Mesothelial cell of epicardium (in vitro differentiated cells): ENCODE measurements at regions not wholly inside any gene's neighbourhood (a gene's known extent, or its start where the extent isn't known, plus 50 kb on each side); places are given as distances from the start of the nearest gene placed in this dataset.
"Not testable (repeated sequence)": the region's sequence is repeated elsewhere in the genome, so short reads cannot be mapped to it uniquely, and the experiment has no call there.

Experiments used
- DNase-seq, 2 experiments: peaks; one replicate each; pipeline ENCODE4 v3.0.0; 2021; ENCODE audit warnings: low spot score in 2 of 2; ENCODE audit not compliant: unreplicated experiment in 2 of 2
- H3K27ac Mint-ChIP-seq: 2 replicates; pipeline ENCODE4 v1.8.0; 2021; ENCODE audit warnings: mixed read lengths
- H3K27me3 Mint-ChIP-seq: 2 replicates; pipeline ENCODE4 v1.8.0; 2021; ENCODE audit warnings: low read depth, mixed read lengths
- H3K36me3 Mint-ChIP-seq: 2 replicates; pipeline ENCODE4 v1.8.0; 2021; ENCODE audit warnings: mixed read lengths
- H3K4me1 Mint-ChIP-seq: 2 replicates; pipeline ENCODE4 v1.8.0; 2021; ENCODE audit warnings: mixed read lengths
- H3K4me3 Mint-ChIP-seq: 2 replicates; pipeline ENCODE4 v1.8.0; 2021; ENCODE audit warnings: mild to moderate bottlenecking, moderate library complexity, mixed read lengths
- H3K9me3 Mint-ChIP-seq: 2 replicates; pipeline ENCODE4 v1.8.0; 2021; ENCODE audit warnings: mixed read lengths
- TF ChIP-seq, protein P1 (sequence below): fragments of 200-600 bp; sonication (generic); IDR thresholded peaks from one replicate; pipeline ENCODE4 v1.5.0; 2021; ENCODE audit warnings: antibody characterized with exemption; ENCODE audit not compliant: unreplicated experiment

DNA sequence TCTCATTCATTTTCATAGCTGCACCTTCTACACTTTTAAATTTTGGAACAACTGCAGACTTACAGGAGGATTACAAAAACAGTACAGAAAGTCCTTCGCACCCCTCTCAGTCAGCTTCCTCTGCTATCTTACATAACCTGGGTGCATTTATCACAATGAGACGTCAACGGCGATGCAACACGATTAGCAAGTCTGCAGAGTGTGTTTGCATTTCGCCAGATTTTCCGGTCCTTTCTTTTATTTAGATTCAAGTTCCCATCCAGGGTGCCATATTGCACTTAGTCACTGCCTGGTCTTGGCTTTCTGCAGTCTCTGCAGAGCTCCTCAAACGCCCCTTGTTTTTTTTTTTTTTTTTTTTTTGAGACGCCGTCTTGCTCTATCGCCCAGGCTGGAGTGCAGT is 85.9 kb downstream of the ASMT start:
- no peak for DNase-seq
- H3K4me1 Mint-ChIP-seq: no peaks in the 10 kb centered on the region
- H3K9me3 Mint-ChIP-seq: peaks cover 15% of the 10 kb centered on the region
- no peak overlapping the region for H3K4me3 Mint-ChIP-seq
- H3K27me3 Mint-ChIP-seq: no peaks in the 10 kb centered on the region
- no peak overlapping the region for H3K27ac Mint-ChIP-seq
- no peaks in the 10 kb centered on the region for H3K36me3 Mint-ChIP-seq
- TF ChIP-seq, protein P1, sequence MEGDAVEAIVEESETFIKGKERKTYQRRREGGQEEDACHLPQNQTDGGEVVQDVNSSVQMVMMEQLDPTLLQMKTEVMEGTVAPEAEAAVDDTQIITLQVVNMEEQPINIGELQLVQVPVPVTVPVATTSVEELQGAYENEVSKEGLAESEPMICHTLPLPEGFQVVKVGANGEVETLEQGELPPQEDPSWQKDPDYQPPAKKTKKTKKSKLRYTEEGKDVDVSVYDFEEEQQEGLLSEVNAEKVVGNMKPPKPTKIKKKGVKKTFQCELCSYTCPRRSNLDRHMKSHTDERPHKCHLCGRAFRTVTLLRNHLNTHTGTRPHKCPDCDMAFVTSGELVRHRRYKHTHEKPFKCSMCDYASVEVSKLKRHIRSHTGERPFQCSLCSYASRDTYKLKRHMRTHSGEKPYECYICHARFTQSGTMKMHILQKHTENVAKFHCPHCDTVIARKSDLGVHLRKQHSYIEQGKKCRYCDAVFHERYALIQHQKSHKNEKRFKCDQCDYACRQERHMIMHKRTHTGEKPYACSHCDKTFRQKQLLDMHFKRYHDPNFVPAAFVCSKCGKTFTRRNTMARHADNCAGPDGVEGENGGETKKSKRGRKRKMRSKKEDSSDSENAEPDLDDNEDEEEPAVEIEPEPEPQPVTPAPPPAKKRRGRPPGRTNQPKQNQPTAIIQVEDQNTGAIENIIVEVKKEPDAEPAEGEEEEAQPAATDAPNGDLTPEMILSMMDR: no peak

DNA sequence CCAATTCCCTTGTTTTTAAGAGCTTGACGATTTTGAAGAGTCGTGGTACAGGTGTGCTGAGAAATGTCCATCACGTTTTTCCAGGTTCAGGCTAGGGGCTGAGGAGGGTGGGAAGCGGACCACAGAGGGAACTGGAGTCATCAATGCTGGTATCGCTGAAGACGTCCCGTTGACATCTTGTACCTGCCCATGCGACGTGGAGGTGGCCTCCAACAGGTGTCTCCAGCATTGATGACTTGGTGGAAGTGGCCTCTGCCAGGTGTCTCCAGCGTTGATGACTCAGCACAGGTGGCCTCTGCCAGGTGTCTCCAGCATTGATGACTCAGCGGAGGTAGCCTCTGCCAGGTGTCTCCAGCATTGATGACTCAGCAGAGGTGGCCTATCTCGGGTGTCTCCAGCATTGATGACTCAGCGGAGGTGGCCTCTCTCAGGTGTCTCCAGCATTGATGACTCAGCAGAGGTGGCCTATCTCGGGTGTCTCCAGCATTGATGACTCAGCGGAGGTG is 86.6 kb downstream of the ASMT start:
- H3K36me3 Mint-ChIP-seq, H3K4me3 Mint-ChIP-seq, H3K4me1 Mint-ChIP-seq, H3K27ac Mint-ChIP-seq, H3K27me3 Mint-ChIP-seq, DNase-seq: not testable (repeated sequence)
- H3K9me3 Mint-ChIP-seq: peaks cover 11% of the 10 kb centered on the region

DNA sequence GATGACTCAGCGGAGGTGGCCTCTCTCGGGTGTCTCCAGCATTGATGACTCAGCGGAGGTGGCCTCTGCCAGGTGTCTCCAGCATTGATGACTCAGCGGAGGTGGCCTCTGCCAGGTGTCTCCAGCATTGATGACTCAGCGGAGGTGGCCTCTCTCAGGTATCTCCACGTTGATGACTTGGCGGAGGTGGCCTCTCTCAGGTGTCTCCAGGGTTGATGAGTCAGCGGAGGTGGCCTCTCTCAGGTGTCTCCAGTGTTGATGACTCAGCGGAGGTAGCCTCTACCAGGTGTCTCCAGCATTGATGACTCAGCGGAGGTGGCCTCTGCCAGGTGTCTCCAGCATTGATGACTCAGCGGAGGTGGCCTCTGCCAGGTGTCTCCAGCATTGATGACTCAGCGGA is 87.3 kb downstream of the ASMT start:
- not testable (repeated sequence) for H3K4me1 Mint-ChIP-seq, H3K4me3 Mint-ChIP-seq, H3K27me3 Mint-ChIP-seq, H3K9me3 Mint-ChIP-seq, DNase-seq, H3K27ac Mint-ChIP-seq, H3K36me3 Mint-ChIP-seq

DNA sequence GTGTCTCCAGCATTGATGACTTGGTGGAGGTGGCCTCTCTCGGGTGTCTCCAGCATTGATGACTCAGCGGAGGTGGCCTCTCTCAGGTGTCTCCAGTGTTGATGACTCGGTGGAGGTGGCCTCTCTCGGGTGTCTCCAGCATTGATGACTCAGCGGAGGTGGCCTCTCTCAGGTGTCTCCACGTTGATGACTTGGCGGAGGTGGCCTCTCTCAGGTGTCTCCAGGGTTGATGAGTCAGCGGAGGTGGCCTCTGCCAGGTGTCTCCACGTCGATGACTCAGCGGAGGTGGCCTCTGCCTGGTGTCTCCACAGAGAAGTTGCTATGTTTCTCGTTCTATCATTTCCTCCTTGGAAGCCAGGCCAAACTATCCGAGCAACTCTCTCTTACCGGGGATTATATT is 87.7 kb downstream of the ASMT start:
- not testable (repeated sequence) for H3K4me3 Mint-ChIP-seq

DNA sequence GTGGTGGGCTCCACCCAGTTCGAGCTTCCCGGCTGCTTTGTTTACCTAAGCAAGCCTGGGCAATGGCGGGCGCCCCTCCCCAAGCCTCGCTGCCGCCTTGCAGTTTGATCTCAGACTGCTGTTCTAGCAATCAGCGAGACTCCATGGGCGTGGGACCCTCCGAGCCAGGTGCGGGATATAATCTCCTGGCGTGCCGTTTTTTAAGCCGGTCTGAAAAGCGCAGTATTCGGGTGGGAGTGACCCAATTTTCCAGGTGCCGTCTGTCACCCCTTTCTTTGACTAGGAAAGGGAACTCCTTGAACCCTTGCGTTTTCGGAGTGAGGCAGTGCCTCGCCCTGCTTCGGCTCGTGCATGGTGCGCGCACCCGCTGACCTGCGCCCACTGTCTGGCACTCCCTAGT is 94.4 kb downstream of the ASMT start:
- not testable (repeated sequence) for H3K27me3 Mint-ChIP-seq, DNase-seq, H3K4me1 Mint-ChIP-seq, H3K4me3 Mint-ChIP-seq, H3K36me3 Mint-ChIP-seq, H3K9me3 Mint-ChIP-seq, H3K27ac Mint-ChIP-seq

More for the DNA sequence above, 87.7 kb downstream of the ASMT start:
- not testable (repeated sequence) for DNase-seq, H3K36me3 Mint-ChIP-seq, H3K4me1 Mint-ChIP-seq, H3K27ac Mint-ChIP-seq, H3K9me3 Mint-ChIP-seq, H3K27me3 Mint-ChIP-seq

DNA sequence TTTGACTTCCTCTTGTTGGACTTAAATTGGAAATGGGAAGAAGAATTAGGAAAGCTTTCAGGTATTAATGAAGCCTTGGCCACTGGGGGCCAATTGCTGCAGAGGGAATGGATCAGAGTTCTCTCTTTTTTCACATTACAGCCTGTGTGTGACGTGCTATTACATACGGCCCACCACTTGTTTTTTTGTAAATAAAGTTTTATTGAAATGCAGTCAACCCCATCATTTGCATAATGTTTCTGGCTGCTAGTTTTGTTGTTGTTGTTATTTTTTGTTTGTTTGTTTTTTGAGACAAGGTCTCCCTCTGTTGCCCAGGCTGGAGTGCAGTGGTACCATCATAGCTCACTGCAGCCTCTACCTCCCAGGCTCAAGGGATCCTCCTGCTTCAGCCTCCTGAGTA is 98.4 kb downstream of the ASMT start:
- Mint-ChIP-seq H3K27ac (no peak overlapping the region), H3K9me3 (peaks cover 3% of the 10 kb centered on the region), H3K4me1 (no peaks in the 10 kb centered on the region), H3K36me3 (no peaks in the 10 kb centered on the region), H3K4me3 (no peak overlapping the region), H3K27me3 (no peaks in the 10 kb centered on the region)
- TF ChIP-seq, protein P1: no peak
- no peak for DNase-seq

DNA sequence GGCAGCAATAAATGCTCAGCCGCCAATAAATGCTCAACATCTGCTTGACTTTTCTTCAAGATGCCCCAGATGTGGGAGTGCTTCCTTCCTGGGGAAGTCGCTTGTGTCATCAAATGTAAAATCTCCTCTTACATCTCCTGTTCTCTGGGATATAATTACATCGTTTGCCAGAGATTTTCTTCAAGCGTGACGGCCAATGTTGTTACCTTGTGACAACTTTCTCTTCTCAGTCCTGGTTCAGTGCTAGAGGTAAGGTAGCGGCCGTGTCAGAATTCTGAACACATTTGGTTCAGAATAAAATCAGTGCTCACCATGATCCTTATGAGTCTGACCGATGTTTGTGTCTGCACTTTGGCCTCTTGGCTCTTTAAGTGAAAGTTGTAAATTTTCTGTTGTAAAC is 102.5 kb downstream of the ASMT start:
- Mint-ChIP-seq H3K4me1 (no peaks in the 10 kb centered on the region), H3K9me3 (peaks cover 3% of the 10 kb centered on the region), H3K36me3 (no peaks in the 10 kb centered on the region), H3K27me3 (no peaks in the 10 kb centered on the region), H3K4me3 (no peak overlapping the region), H3K27ac (no peak overlapping the region)
- no peak for DNase-seq
- TF ChIP-seq, protein P1: no peak

DNA sequence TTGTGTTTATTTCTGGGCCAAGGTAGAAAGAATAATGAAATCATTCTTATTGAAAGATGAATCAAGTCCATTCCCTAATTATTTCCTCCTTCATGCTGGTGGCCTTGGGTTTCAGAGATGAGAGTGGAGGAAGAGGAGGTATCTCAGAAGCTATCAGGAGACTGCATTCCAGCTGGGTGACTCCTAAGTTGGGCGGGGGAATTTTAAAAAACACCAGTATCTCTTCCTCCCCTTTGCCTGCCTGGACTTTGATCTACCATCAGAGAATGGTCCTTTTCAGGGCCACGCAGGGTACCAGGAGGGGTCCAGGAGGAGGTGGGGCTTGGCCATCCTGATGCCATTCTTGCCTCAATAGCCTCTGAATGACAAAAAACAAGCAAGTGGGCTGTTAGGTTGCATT is 104.4 kb downstream of the ASMT start:
- Mint-ChIP-seq H3K4me1 (no peaks in the 10 kb centered on the region), H3K27ac (no peak overlapping the region), H3K9me3 (no peaks in the 10 kb centered on the region), H3K4me3 (no peak overlapping the region), H3K27me3 (no peaks in the 10 kb centered on the region), H3K36me3 (no peaks in the 10 kb centered on the region)
- no peak for DNase-seq
- TF ChIP-seq, protein P1: no peak
